Hematopoietic multipotent progenitor cell (in vitro differentiated cells): ENCODE measurements at regions not wholly inside any gene's neighbourhood (a gene's known extent, or its start where the extent isn't known, plus 50 kb on each side); places are given as distances from the start of the nearest gene placed in this dataset.

Source experiments
- DNase-seq, 3 donors: peaks; one replicate each; pipeline ENCODE4 v3.0.0-alpha.2; 2011 to 2015; ENCODE audit warnings: low read depth in 2 of 3, low spot score in 2 of 3

- DNase-seq, result no peak
Measured at GRCh38 chr5:56692359-56693219, 122.8 kb upstream of the MAP3K1 start.

- DNase-seq, result no peak
Measured at GRCh38 chr5:56688402-56688801, 126.9 kb upstream of the MAP3K1 start.

GRCh38 chr5:56686337-56687195, 128.8 kb upstream of the MAP3K1 start:
- DNase-seq, result peak in 2 of 3 donors; percentile 26 to 53

GRCh38 chr5:56685503-56686217, 129.7 kb upstream of the MAP3K1 start:
- DNase-seq, result no peak

GRCh38 chr5:56684159-56684558, 131.2 kb upstream of the MAP3K1 start:
- no peak for DNase-seq

- no peak for DNase-seq
Measured at GRCh38 chr5:56683733-56684132, 131.6 kb upstream of the MAP3K1 start.

GRCh38 chr5:56683281-56683680, 132.1 kb upstream of the MAP3K1 start:
- DNase-seq, result no peak

- no peak for DNase-seq
Measured at GRCh38 chr5:56681346-56681745, 134.0 kb upstream of the MAP3K1 start.

GRCh38 chr5:56680731-56681130, 134.6 kb upstream of the MAP3K1 start:
- no peak for DNase-seq

GRCh38 chr5:56677690-56678305, 137.6 kb upstream of the MAP3K1 start:
- no peak for DNase-seq

- no peak for DNase-seq
Measured at GRCh38 chr5:56676091-56676768, 139.1 kb upstream of the MAP3K1 start.

- no peak for DNase-seq
Measured at GRCh38 chr5:56674441-56674840, 140.9 kb upstream of the MAP3K1 start.

- peak in 2 of 3 donors; percentile 41 to 81 for DNase-seq
Measured at GRCh38 chr5:56673171-56673570, 142.2 kb upstream of the MAP3K1 start.

GRCh38 chr5:56671571-56671970, 143.8 kb upstream of the MAP3K1 start:
- no peak for DNase-seq

- DNase-seq, result no peak
Measured at GRCh38 chr5:56670916-56671315, 144.4 kb upstream of the MAP3K1 start.

- DNase-seq, result peak in 2 of 3 donors; percentile 46 to 65
Measured at GRCh38 chr5:56669534-56670483, 145.5 kb upstream of the MAP3K1 start.

GRCh38 chr5:56668996-56669395, 146.4 kb upstream of the MAP3K1 start:
- no peak for DNase-seq

GRCh38 chr5:56667692-56668091, 147.7 kb upstream of the MAP3K1 start:
- no peak for DNase-seq

GRCh38 chr5:56666901-56667300, 148.4 kb upstream of the MAP3K1 start:
- DNase-seq, result no peak
